ENCODE measurements at regions not wholly inside any gene's neighbourhood (a gene's known extent, or its start where the extent isn't known, plus 50 kb on each side); places are given as distances from the start of the nearest gene placed in this dataset.

DNA sequence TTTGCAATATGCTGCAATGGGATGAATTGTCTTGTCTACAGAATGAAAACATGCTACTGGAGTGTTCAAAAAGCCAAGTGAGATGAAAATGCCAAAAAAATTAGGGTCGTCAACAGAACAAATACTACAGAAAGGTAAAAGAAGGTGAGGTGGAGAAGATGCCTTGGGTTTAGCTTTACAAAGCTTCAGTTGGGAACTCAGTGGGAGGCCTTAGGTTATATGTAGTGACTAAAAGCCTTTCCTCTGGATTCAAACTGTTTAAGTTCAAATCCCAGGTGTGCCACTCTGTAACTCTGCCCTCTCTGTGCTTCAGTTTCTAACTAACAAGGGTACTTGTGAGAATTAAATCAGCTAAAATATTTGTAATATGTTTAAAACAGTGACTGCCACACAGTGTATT is 84.9 kb upstream of the PDE3A start:
- TF ChIP-seq, protein P1, sequence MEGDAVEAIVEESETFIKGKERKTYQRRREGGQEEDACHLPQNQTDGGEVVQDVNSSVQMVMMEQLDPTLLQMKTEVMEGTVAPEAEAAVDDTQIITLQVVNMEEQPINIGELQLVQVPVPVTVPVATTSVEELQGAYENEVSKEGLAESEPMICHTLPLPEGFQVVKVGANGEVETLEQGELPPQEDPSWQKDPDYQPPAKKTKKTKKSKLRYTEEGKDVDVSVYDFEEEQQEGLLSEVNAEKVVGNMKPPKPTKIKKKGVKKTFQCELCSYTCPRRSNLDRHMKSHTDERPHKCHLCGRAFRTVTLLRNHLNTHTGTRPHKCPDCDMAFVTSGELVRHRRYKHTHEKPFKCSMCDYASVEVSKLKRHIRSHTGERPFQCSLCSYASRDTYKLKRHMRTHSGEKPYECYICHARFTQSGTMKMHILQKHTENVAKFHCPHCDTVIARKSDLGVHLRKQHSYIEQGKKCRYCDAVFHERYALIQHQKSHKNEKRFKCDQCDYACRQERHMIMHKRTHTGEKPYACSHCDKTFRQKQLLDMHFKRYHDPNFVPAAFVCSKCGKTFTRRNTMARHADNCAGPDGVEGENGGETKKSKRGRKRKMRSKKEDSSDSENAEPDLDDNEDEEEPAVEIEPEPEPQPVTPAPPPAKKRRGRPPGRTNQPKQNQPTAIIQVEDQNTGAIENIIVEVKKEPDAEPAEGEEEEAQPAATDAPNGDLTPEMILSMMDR (IDR thresholded peaks at IDR 0.05; ENCODE audit: low read depth, low read length, poor library complexity, severe bottlenecking): no peak
- no peak for TF ChIP-seq EZH2phosphoT487 (IDR thresholded peaks at IDR 0.05; ENCODE audit: borderline replicate concordance, low read length)
